Keratinocyte (primary cell): ENCODE measurements at regions not wholly inside any gene's neighbourhood (a gene's known extent, or its start where the extent isn't known, plus 50 kb on each side); places are given as distances from the start of the nearest gene placed in this dataset.

Source experiments
- EZH2 ChIP-seq: IDR thresholded peaks from one replicate; pipeline ENCODE4 v1.6.1; 2012; ENCODE audit warnings: inconsistent platforms, mild to moderate bottlenecking, low read length, moderate library complexity
- TF ChIP-seq, protein P1 (sequence below), 3 experiments: IDR thresholded peaks in 1 of 3; conservative IDR thresholded peaks in 1 of 3; optimal IDR thresholded peaks in 1 of 3; 2 replicates in 2 of 3; 3 replicates in 1 of 3; pipeline versions ENCODE3 to v1.5.1; 2011; ENCODE audit warnings: low read length in 3 of 3, mild to moderate bottlenecking in 3 of 3, moderate library complexity in 2 of 3, control low read depth in 1 of 3, inconsistent platforms in 1 of 3; ENCODE audit not compliant: insufficient read depth in 2 of 3; ENCODE audit errors: extremely low read depth in 1 of 3

DNA sequence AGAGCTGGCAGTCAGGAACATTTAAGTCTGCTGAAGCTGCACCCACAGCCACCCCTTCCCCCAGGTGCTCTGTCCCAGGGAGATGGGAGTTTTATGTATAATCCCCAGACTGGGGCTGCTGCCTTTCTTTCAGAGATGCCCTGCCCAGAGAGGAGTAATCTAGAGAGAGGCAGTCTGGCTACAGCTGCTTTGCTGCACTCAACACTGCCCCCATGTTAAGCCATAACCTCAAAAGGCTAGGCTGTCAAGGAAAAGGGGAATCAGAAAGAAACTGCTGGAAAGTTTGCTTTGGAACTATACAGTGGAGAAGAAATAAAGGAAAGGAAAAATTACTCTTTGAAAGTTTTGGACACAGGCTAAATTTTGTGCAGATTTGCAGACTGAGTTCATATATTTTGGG lies 127.2 kb downstream of the MACIR start:
- TF ChIP-seq, protein P1, sequence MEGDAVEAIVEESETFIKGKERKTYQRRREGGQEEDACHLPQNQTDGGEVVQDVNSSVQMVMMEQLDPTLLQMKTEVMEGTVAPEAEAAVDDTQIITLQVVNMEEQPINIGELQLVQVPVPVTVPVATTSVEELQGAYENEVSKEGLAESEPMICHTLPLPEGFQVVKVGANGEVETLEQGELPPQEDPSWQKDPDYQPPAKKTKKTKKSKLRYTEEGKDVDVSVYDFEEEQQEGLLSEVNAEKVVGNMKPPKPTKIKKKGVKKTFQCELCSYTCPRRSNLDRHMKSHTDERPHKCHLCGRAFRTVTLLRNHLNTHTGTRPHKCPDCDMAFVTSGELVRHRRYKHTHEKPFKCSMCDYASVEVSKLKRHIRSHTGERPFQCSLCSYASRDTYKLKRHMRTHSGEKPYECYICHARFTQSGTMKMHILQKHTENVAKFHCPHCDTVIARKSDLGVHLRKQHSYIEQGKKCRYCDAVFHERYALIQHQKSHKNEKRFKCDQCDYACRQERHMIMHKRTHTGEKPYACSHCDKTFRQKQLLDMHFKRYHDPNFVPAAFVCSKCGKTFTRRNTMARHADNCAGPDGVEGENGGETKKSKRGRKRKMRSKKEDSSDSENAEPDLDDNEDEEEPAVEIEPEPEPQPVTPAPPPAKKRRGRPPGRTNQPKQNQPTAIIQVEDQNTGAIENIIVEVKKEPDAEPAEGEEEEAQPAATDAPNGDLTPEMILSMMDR (optimal IDR thresholded peaks at IDR 0.05 in 1 of 3, IDR thresholded peaks at IDR 0.05 in 1 of 3, conservative IDR thresholded peaks at IDR 0.05 in 1 of 3; ENCODE audit: extremely low read depth in 1 of 3, insufficient read depth in 2 of 3, low read length in 3 of 3): no peak
- TF ChIP-seq EZH2: no peak
